ENCODE measurements at regions not wholly inside any gene's neighbourhood (a gene's known extent, or its start where the extent isn't known, plus 50 kb on each side); places are given as distances from the start of the nearest gene placed in this dataset.

GRCh38 chr6:40922281-40922680 lies 116.7 kb downstream of the UNC5CL start:
- TF ChIP-seq EZH2 (IDR thresholded peaks at IDR 0.05; ENCODE audit: low read length) = no peak
- TF ChIP-seq, protein P1, sequence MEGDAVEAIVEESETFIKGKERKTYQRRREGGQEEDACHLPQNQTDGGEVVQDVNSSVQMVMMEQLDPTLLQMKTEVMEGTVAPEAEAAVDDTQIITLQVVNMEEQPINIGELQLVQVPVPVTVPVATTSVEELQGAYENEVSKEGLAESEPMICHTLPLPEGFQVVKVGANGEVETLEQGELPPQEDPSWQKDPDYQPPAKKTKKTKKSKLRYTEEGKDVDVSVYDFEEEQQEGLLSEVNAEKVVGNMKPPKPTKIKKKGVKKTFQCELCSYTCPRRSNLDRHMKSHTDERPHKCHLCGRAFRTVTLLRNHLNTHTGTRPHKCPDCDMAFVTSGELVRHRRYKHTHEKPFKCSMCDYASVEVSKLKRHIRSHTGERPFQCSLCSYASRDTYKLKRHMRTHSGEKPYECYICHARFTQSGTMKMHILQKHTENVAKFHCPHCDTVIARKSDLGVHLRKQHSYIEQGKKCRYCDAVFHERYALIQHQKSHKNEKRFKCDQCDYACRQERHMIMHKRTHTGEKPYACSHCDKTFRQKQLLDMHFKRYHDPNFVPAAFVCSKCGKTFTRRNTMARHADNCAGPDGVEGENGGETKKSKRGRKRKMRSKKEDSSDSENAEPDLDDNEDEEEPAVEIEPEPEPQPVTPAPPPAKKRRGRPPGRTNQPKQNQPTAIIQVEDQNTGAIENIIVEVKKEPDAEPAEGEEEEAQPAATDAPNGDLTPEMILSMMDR (optimal IDR thresholded peaks at IDR 0.05 in 1 of 3, IDR thresholded peaks at IDR 0.05 in 1 of 3, conservative IDR thresholded peaks at IDR 0.05 in 1 of 3; ENCODE audit: extremely low read depth in 1 of 3, insufficient read depth in 2 of 3, low read length in 3 of 3) = no peak
- Histone ChIP-seq H3K27me3 (ENCODE audit: control insufficient read depth, extremely low read depth, insufficient read depth, low read length) (peaks cover 4% of the 10 kb centered on the region), H3K4me1 (ENCODE audit: control insufficient read depth, extremely low read depth, insufficient read depth, low read length) (no peaks in the 10 kb centered on the region), H3K79me2 (ENCODE audit: control insufficient read depth, insufficient read depth, low read length) (no peaks in the 10 kb centered on the region), H3K4me2 (ENCODE audit: control insufficient read depth, extremely low read depth, insufficient read depth, low read depth, low read length) (no peak overlapping the region), H3K9ac (ENCODE audit: control insufficient read depth, extremely low read depth, insufficient read depth, low read length) (no peak overlapping the region), H3K27ac (ENCODE audit: control insufficient read depth, insufficient read depth, low read length) (no peak overlapping the region), H3K9me3 (ENCODE audit: control insufficient read depth, low read depth, low read length) (no peaks in the 10 kb centered on the region), H4K20me1 (ENCODE audit: control insufficient read depth, extremely low read depth, insufficient read depth, low read length) (no peaks in the 10 kb centered on the region), H3K4me3 (ENCODE audit: control insufficient read depth in 2 of 3, extremely low read depth in 1 of 3, insufficient read depth in 2 of 3, low read depth in 1 of 3, low read length in 3 of 3) (no peak overlapping the region), H3K9me1 (ENCODE audit: control insufficient read depth, extremely low read depth, insufficient read depth, low read length) (no peaks in the 10 kb centered on the region), H3K36me3 (ENCODE audit: control insufficient read depth in 2 of 2, extremely low read depth in 1 of 2, insufficient read depth in 2 of 2, low read length in 2 of 2) (no peaks in the 10 kb centered on the region), H2AFZ (ENCODE audit: control insufficient read depth, low read length) (no peak overlapping the region)
- dilution Hi-C loops (cut with MboI; ENCODE audit: extremely low pct_ligation_motif_present, low sequenced_read_pairs) = no loop called here
- FAIRE-seq (no peak), DNase-seq (ENCODE audit: low read depth, low spot score) (no peak)

GRCh38 chr6:40918040-40918651 lies 120.9 kb downstream of the UNC5CL start:
- DNase-seq (ENCODE audit: low read depth, low spot score) (no peak), FAIRE-seq (no peak)
- H4K20me1 ChIP-seq (ENCODE audit: control insufficient read depth, extremely low read depth, insufficient read depth, low read length) = no peaks in the 10 kb centered on the region
- no peak overlapping the region for H2AFZ ChIP-seq (ENCODE audit: control insufficient read depth, low read length)
- dilution Hi-C loops (cut with MboI; ENCODE audit: extremely low pct_ligation_motif_present, low sequenced_read_pairs) = no loop called here
- no peaks in the 10 kb centered on the region for H3K9me1 ChIP-seq (ENCODE audit: control insufficient read depth, extremely low read depth, insufficient read depth, low read length)
- H3K9ac ChIP-seq (ENCODE audit: control insufficient read depth, extremely low read depth, insufficient read depth, low read length) = no peak overlapping the region
- H3K9me3 ChIP-seq (ENCODE audit: control insufficient read depth, low read depth, low read length) = no peaks in the 10 kb centered on the region
- no peaks in the 10 kb centered on the region for H3K79me2 ChIP-seq (ENCODE audit: control insufficient read depth, insufficient read depth, low read length)
- H3K4me1 ChIP-seq (ENCODE audit: control insufficient read depth, extremely low read depth, insufficient read depth, low read length) = no peaks in the 10 kb centered on the region
- no peak overlapping the region for H3K4me3 ChIP-seq (ENCODE audit: control insufficient read depth in 2 of 3, extremely low read depth in 1 of 3, insufficient read depth in 2 of 3, low read depth in 1 of 3, low read length in 3 of 3)
- H3K27ac ChIP-seq (ENCODE audit: control insufficient read depth, insufficient read depth, low read length) = no peak overlapping the region
- H3K4me2 ChIP-seq (ENCODE audit: control insufficient read depth, extremely low read depth, insufficient read depth, low read depth, low read length) = no peak overlapping the region
- no peaks in the 10 kb centered on the region for H3K36me3 ChIP-seq (ENCODE audit: control insufficient read depth in 2 of 2, extremely low read depth in 1 of 2, insufficient read depth in 2 of 2, low read length in 2 of 2)
- H3K27me3 ChIP-seq (ENCODE audit: control insufficient read depth, extremely low read depth, insufficient read depth, low read length) = peaks cover 6% of the 10 kb centered on the region
- TF ChIP-seq, protein P1 (optimal IDR thresholded peaks at IDR 0.05 in 1 of 3, IDR thresholded peaks at IDR 0.05 in 1 of 3, conservative IDR thresholded peaks at IDR 0.05 in 1 of 3; ENCODE audit: extremely low read depth in 1 of 3, insufficient read depth in 2 of 3, low read length in 3 of 3) = no peak
- TF ChIP-seq EZH2 (IDR thresholded peaks at IDR 0.05; ENCODE audit: low read length) = no peak
